ENCODE measurements at regions not wholly inside any gene's neighbourhood (a gene's known extent, or its start where the extent isn't known, plus 50 kb on each side); places are given as distances from the start of the nearest gene placed in this dataset.
"Not testable (repeated sequence)": the region's sequence is repeated elsewhere in the genome, so short reads cannot be mapped to it uniquely, and the experiment has no call there.

- DNase-seq (ENCODE audit: low spot score): no peak
- Mint-ChIP-seq H3K36me3 (ENCODE audit: low read depth) (no peaks in the 10 kb centered on the region), H3K27ac (no peak overlapping the region), H3K4me1 (ENCODE audit: low read depth) (no peaks in the 10 kb centered on the region), H3K9me3 (no peaks in the 10 kb centered on the region), H3K4me3 (no peak overlapping the region), H3K27me3 (ENCODE audit: low read depth) (no peaks in the 10 kb centered on the region)
These were observed 204.7 kb downstream of the MATN1 start for GRCh38 chr1:30518696-30519095.

DNA sequence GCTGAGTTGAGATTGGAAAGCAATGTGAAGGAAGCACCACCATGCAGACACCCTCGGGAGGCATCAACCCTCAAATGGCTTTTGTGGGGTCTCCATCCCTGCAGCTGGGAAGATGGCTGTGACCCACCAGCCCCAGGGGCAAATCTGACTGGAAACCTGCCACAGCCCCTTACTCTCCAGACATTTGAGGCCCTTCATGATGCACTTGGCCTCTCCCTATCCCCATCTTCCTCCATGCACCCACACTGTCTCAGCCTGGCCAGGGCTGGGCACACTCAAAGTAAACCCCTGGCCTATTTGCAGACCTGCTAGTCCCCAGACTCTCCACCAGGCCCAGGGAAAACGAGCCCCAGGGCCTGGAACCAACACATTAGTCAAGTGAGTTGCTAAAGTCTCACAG lies 205.2 kb downstream of the MATN1 start:
- Mint-ChIP-seq H3K4me3 (no peak overlapping the region), H3K27me3 (ENCODE audit: low read depth) (no peaks in the 10 kb centered on the region), H3K36me3 (ENCODE audit: low read depth) (no peaks in the 10 kb centered on the region), H3K4me1 (ENCODE audit: low read depth) (no peaks in the 10 kb centered on the region), H3K9me3 (no peaks in the 10 kb centered on the region), H3K27ac (no peak overlapping the region)
- no peak for DNase-seq (ENCODE audit: low spot score)

DNA sequence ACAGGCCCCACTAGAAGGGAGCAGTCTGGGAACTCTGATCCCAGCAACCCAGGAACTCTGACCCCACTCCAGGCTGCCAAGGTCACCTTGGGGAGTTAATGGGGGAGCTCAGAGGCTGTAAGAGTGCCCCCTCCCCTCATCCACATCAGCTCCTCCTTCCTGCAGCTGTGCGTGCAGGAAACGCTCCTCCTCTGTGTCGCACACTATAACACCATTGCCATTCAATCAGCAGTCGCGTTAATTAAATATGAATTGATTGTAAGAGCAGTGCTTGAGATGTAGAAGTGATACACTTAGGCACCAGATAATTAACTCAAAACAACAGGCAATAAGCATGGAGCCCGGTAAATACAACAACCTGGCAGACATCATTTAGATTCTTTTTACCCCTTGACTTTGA lies 205.7 kb downstream of the MATN1 start:
- not testable (repeated sequence) for H3K36me3 Mint-ChIP-seq (ENCODE audit: low read depth); H3K27me3 Mint-ChIP-seq (ENCODE audit: low read depth); DNase-seq (ENCODE audit: low spot score)

GRCh38 chr1:30517241-30517640 lies 206.1 kb downstream of the MATN1 start:
- H3K36me3 Mint-ChIP-seq (ENCODE audit: low read depth); H3K9me3 Mint-ChIP-seq; H3K27me3 Mint-ChIP-seq (ENCODE audit: low read depth); H3K4me1 Mint-ChIP-seq (ENCODE audit: low read depth); H3K4me3 Mint-ChIP-seq; H3K27ac Mint-ChIP-seq; DNase-seq (ENCODE audit: low spot score): not testable (repeated sequence)

More for the DNA sequence above, 205.7 kb downstream of the MATN1 start:
- H3K4me3 Mint-ChIP-seq; H3K27ac Mint-ChIP-seq; H3K9me3 Mint-ChIP-seq; H3K4me1 Mint-ChIP-seq (ENCODE audit: low read depth): not testable (repeated sequence)

GRCh38 chr1:30516485-30516858 lies 206.9 kb downstream of the MATN1 start:
- no peaks in the 10 kb centered on the region for H3K9me3 Mint-ChIP-seq
- no peaks in the 10 kb centered on the region for H3K36me3 Mint-ChIP-seq (ENCODE audit: low read depth)
- no peak for DNase-seq (ENCODE audit: low spot score)
- H3K4me1 Mint-ChIP-seq (ENCODE audit: low read depth): no peaks in the 10 kb centered on the region
- H3K4me3 Mint-ChIP-seq: no peak overlapping the region
- no peak overlapping the region for H3K27ac Mint-ChIP-seq
- H3K27me3 Mint-ChIP-seq (ENCODE audit: low read depth): no peaks in the 10 kb centered on the region

DNA sequence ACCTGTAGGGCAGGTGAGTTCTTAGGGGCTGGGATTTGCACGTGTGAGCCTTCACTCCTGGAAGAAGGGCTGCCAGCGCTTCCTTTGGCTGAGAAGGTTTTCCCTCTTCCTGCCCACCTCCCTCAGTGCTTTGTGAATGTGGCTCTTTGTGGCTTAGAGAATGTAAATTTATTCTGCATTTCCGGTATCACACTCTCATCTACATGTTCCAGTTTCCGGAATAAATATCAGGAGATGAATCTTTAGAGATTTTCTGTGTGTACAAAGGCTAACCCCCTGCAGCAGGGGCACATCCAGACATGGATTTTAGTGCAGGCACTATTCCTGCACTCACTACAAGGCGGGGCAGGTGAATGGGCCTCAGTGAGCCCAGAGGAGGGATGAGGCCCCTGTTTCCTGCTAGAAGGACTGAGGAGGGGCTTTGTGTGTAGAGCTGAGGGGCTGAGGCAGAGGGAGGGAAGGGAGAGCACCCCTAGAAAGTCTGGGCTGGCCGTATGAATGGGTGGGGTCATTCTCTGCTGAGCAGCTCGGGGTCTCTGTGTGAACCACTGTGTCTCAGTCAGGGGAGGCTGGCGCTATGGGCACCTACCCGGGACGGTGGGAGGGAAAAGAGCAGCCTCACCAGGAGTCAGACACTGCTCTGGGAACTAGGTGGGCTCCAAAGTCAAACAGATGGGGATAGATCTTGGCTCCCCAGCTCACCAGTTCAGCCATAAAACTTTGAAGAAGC lies 207.5 kb downstream of the MATN1 start:
- no peaks in the 10 kb centered on the region for H3K36me3 Mint-ChIP-seq (ENCODE audit: low read depth)
- no peak overlapping the region for H3K4me3 Mint-ChIP-seq
- no peaks in the 10 kb centered on the region for H3K9me3 Mint-ChIP-seq
- H3K27ac Mint-ChIP-seq: no peak overlapping the region
- H3K4me1 Mint-ChIP-seq (ENCODE audit: low read depth): no peaks in the 10 kb centered on the region
- H3K27me3 Mint-ChIP-seq (ENCODE audit: low read depth): no peaks in the 10 kb centered on the region
- DNase-seq (ENCODE audit: low spot score): no peak

DNA sequence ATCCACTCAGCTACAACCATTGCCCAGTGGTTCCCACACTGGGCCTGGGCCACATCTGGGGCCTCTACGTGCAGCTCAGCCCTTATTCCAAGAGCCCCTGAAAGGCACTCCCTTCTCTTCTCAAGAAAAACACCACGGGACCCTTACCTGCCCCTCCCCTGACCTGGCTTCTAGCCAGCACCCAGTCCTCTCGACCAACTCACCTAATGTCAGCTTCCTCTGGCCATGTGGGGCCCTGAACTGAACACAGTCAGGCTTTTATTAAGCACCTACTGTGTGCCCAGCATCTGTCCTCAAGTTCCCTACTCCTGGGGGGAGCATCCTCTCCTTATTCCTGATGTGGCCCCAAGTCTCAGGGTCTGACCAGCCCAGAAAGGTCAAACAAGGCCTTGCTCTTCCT lies 208.4 kb downstream of the MATN1 start:
- no peaks in the 10 kb centered on the region for H3K4me1 Mint-ChIP-seq (ENCODE audit: low read depth)
- H3K36me3 Mint-ChIP-seq (ENCODE audit: low read depth): no peaks in the 10 kb centered on the region
- no peak overlapping the region for H3K27ac Mint-ChIP-seq
- no peaks in the 10 kb centered on the region for H3K27me3 Mint-ChIP-seq (ENCODE audit: low read depth)
- no peaks in the 10 kb centered on the region for H3K9me3 Mint-ChIP-seq
- DNase-seq (ENCODE audit: low spot score): no peak
- no peak overlapping the region for H3K4me3 Mint-ChIP-seq

DNA sequence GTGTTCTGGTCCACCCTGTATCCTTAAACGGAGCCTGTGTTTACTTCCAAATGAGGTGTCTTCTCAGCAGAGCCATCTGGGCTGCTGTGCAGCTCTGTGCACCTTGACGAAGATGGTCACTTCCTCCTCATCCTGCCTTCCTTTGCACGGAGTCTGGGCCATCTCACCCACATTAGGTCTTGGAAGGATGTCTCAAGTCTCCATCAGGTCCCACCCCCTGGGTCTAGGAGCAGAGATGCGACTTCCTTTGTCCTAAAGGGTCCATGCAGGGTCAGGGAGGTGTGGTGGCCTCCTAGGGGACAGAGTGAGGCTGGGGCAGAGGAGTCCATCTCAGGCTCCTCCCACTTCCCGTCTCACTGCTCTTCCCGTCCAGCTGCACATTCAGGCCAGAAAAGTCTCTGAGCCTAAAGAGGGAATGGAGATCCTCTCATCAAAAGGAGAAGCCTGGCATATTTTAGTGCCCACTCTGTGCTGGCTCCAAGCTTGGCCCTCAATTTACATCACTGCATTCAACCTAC lies 209.2 kb downstream of the MATN1 start:
- H3K9me3 Mint-ChIP-seq: no peaks in the 10 kb centered on the region
- H3K27ac Mint-ChIP-seq: no peak overlapping the region
- DNase-seq (ENCODE audit: low spot score): no peak
- H3K36me3 Mint-ChIP-seq (ENCODE audit: low read depth): no peaks in the 10 kb centered on the region
- H3K4me1 Mint-ChIP-seq (ENCODE audit: low read depth): no peaks in the 10 kb centered on the region
- no peaks in the 10 kb centered on the region for H3K27me3 Mint-ChIP-seq (ENCODE audit: low read depth)
- H3K4me3 Mint-ChIP-seq: no peak overlapping the region

DNA sequence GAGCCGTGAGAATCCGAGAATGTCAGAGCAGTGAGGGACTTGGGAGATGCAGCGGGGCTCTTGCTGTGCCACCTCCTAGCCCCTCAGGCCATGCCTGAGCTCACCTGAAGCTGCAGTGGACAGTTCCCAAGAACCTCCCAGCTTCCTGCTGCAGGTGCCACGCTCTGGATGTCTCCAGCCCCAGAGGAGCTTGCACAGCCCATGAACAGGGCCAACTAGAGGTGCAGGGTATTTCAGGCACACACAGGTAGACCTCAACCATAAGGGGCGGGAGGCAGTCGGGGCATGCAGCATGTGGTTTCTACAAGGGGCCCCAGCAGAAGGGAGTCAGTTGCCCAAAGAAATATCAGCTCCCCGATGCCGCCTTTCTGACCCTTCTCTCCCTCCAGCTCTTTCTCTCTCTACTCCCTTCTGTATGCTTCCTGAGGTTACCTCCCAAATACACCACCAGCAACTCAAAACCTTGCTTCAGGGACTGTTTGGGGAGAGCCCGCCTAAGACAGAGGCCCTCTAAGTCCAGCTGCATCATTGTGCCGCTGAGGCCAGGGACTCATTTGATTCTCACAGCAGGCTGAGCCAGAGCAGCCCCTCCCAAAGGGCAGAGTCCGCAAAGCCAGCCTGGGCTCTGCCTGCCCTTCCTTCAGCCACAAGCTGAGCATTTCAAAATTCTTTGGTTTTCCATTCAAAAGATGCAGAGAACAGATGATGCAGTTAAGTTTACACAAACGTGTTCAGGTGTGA lies 209.8 kb downstream of the MATN1 start:
- H3K36me3 Mint-ChIP-seq (ENCODE audit: low read depth): no peaks in the 10 kb centered on the region
- H3K9me3 Mint-ChIP-seq: no peaks in the 10 kb centered on the region
- H3K27ac Mint-ChIP-seq: no peak overlapping the region
- no peaks in the 10 kb centered on the region for H3K27me3 Mint-ChIP-seq (ENCODE audit: low read depth)
- H3K4me3 Mint-ChIP-seq: no peak overlapping the region
- no peak for DNase-seq (ENCODE audit: low spot score)
- H3K4me1 Mint-ChIP-seq (ENCODE audit: low read depth): no peaks in the 10 kb centered on the region

DNA sequence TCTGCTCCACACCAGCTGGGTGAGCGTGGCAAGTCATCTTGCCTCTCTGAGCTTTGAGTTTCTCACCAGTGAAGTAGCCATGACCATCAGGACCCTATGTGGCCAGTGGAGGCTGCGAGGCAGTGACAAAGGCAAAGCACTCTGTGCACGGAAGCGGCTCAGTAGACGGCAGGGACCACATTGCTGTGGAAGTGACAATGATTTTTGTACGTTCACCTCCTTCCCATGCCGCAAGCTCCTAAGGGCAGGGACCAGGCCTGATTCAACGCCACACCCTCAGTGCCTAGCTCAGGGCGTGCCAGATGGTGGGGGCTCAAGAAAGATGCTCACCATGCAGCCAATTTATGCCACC lies 210.5 kb downstream of the MATN1 start:
- Mint-ChIP-seq H3K27ac (no peak overlapping the region), H3K4me3 (no peak overlapping the region), H3K4me1 (ENCODE audit: low read depth) (no peaks in the 10 kb centered on the region), H3K36me3 (ENCODE audit: low read depth) (no peaks in the 10 kb centered on the region), H3K9me3 (no peaks in the 10 kb centered on the region), H3K27me3 (ENCODE audit: low read depth) (no peaks in the 10 kb centered on the region)
- DNase-seq (ENCODE audit: low spot score): no peak

- no peak for DNase-seq (ENCODE audit: low spot score)
- no peak overlapping the region for H3K27ac Mint-ChIP-seq
These were observed 211.1 kb downstream of the MATN1 start for GRCh38 chr1:30511991-30512913.

GRCh38 chr1:30511563-30511962 lies 211.8 kb downstream of the MATN1 start:
- Mint-ChIP-seq H3K27ac (no peak overlapping the region), H3K4me3 (no peak overlapping the region), H3K9me3 (no peaks in the 10 kb centered on the region), H3K36me3 (ENCODE audit: low read depth) (no peaks in the 10 kb centered on the region), H3K4me1 (ENCODE audit: low read depth) (no peaks in the 10 kb centered on the region), H3K27me3 (ENCODE audit: low read depth) (no peaks in the 10 kb centered on the region)
- no peak for DNase-seq (ENCODE audit: low spot score)

More at GRCh38 chr1:30511991-30512913, 211.1 kb downstream of the MATN1 start:
- Mint-ChIP-seq H3K9me3 (no peaks in the 10 kb centered on the region), H3K4me1 (ENCODE audit: low read depth) (no peaks in the 10 kb centered on the region), H3K27me3 (ENCODE audit: low read depth) (no peaks in the 10 kb centered on the region), H3K4me3 (no peak overlapping the region), H3K36me3 (ENCODE audit: low read depth) (no peaks in the 10 kb centered on the region)

DNA sequence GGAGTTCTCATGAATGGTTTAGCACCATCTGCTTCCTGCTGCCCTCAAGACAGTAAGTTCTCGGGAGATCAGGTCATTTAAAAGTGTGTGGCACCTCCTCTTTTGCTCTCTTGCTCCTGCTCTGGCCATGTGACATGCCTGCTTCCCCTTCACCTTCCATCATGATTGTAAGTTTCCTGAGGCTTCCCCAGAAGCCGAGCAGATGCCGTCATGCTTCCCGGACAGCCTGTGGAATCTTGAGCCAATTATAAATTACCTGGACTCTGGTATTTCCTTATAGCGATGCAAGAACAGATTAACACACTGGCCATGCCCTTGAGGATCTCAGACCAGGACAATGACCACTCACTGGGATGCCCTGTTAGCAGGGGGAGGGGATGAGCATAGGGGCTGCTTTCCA lies 212.3 kb downstream of the MATN1 start:
- Mint-ChIP-seq H3K27ac (no peak overlapping the region), H3K9me3 (no peaks in the 10 kb centered on the region), H3K4me1 (ENCODE audit: low read depth) (no peaks in the 10 kb centered on the region), H3K4me3 (no peak overlapping the region), H3K27me3 (ENCODE audit: low read depth) (no peaks in the 10 kb centered on the region), H3K36me3 (ENCODE audit: low read depth) (no peaks in the 10 kb centered on the region)
- no peak for DNase-seq (ENCODE audit: low spot score)

GRCh38 chr1:30509670-30510069 lies 213.7 kb downstream of the MATN1 start:
- no peaks in the 10 kb centered on the region for H3K4me1 Mint-ChIP-seq (ENCODE audit: low read depth)
- no peak overlapping the region for H3K4me3 Mint-ChIP-seq
- no peak overlapping the region for H3K27ac Mint-ChIP-seq
- no peaks in the 10 kb centered on the region for H3K27me3 Mint-ChIP-seq (ENCODE audit: low read depth)
- no peak for DNase-seq (ENCODE audit: low spot score)
- H3K36me3 Mint-ChIP-seq (ENCODE audit: low read depth): no peaks in the 10 kb centered on the region
- H3K9me3 Mint-ChIP-seq: no peaks in the 10 kb centered on the region
